Smooth muscle cell (in vitro differentiated cells): ENCODE measurements at regions not wholly inside any gene's neighbourhood (a gene's known extent, or its start where the extent isn't known, plus 50 kb on each side); places are given as distances from the start of the nearest gene placed in this dataset.

Source experiments
- DNase-seq: peaks from one replicate; lab custom pipeline; 2025; ENCODE audit not compliant: unreplicated experiment; lab: John Stamatoyannopoulos, UW
- H2AFZ ChIP-seq: fragments of 200-600 bp; sonication (generic); 2 replicates; pipeline ENCODE4 v1.6.0; 2016; ENCODE audit warnings: antibody characterized with exemption, low read depth, mild to moderate bottlenecking
- H3F3A ChIP-seq: fragments of 200-600 bp; sonication (generic); 2 replicates; pipeline ENCODE4 v1.6.0; 2017; ENCODE audit warnings: antibody characterized with exemption, low read depth
- H3K27ac ChIP-seq: fragments of 200-600 bp; sonication (generic); 2 replicates; pipeline ENCODE4 v1.5.1; 2016; ENCODE audit warnings: low read depth, mild to moderate bottlenecking
- H3K27me3 ChIP-seq: fragments of 200-600 bp; sonication (generic); 2 replicates; pipeline ENCODE4 v1.6.1; 2016; ENCODE audit warnings: low read depth, mild to moderate bottlenecking
- H3K36me3 ChIP-seq: fragments of 200-600 bp; sonication (generic); 2 replicates; pipeline ENCODE4 v1.5.1; 2016; ENCODE audit warnings: low read depth
- H3K4me1 ChIP-seq: fragments of 200-600 bp; sonication (generic); 2 replicates; pipeline ENCODE4 v1.5.1; 2016; ENCODE audit warnings: low read depth
- H3K4me2 ChIP-seq: fragments of 200-600 bp; sonication (generic); 2 replicates; pipeline ENCODE4 v1.6.0; 2016; ENCODE audit warnings: mild to moderate bottlenecking
- H3K4me3 ChIP-seq: fragments of 200-600 bp; sonication (generic); 2 replicates; pipeline ENCODE4 v1.5.1; 2016; ENCODE audit warnings: mild to moderate bottlenecking
- H3K79me2 ChIP-seq: fragments of 200-600 bp; sonication (generic); 2 replicates; pipeline ENCODE4 v1.6.0; 2016; ENCODE audit warnings: low read depth, mild to moderate bottlenecking
- H3K9ac ChIP-seq: fragments of 200-600 bp; sonication (generic); 2 replicates; pipeline ENCODE4 v1.6.0; 2016; ENCODE audit warnings: low read depth
- H3K9me3 ChIP-seq: fragments of 200-600 bp; sonication (generic); replicated peaks from 2 replicates; pipeline ENCODE4 v1.5.1; 2016; ENCODE audit warnings: low read depth
- H4K20me1 ChIP-seq: fragments of 200-600 bp; sonication (generic); 2 replicates; pipeline ENCODE4 v1.6.0; 2016; ENCODE audit warnings: low read depth
- WGBS: methylation state at CpG from one replicate; pipeline ENCODE4 v1.1.7; 2016; ENCODE audit warnings: low lambda C conversion rate; 5-methylcytosine and 5-hydroxymethylcytosine counted together
- TF ChIP-seq, protein P1 (sequence below): fragments of 200-600 bp; sonication (generic); IDR thresholded peaks from 2 replicates; pipeline ENCODE4 v1.5.1; 2017; ENCODE audit warnings: borderline replicate concordance, mild to moderate bottlenecking, antibody characterized with exemption; ENCODE audit not compliant: insufficient read depth, poor library complexity, severe bottlenecking

DNA sequence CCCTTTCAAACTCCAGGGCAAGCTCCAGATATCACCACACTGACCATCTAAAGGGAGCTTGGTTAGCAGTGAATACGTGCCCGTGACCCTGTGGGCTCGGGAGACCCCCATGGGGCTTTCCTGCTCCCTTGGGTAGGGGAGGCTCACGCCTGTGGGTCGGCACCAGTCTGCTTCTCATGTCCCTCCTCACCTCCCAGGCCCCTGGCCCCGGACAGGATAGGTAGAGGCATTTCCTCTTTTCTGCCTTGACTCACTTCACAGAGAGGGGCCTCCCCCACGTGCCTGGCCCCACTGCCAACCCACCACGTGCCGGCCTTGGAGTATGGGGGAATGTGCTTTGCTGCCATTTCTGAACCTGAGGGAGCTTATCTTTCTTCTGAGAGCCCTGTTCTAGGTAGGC lies 131.3 kb upstream of the FAM20C start:
- no peaks in the 10 kb centered on the region for H3K79me2 ChIP-seq
- H3K27me3 ChIP-seq, result no peaks in the 10 kb centered on the region
- H3K27ac ChIP-seq, result no peak overlapping the region
- no peaks in the 10 kb centered on the region for H4K20me1 ChIP-seq
- WGBS, result 94% methylated on average over 9 of the region's 9 CpGs
- no peak overlapping the region for H2AFZ ChIP-seq
- no peaks in the 10 kb centered on the region for H3K9me3 ChIP-seq
- no peak overlapping the region for H3K4me3 ChIP-seq
- H3K9ac ChIP-seq, result no peak overlapping the region
- H3K36me3 ChIP-seq, result no peaks in the 10 kb centered on the region
- no peak for DNase-seq
- H3F3A ChIP-seq, result no peaks in the 10 kb centered on the region
- no peaks in the 10 kb centered on the region for H3K4me1 ChIP-seq
- TF ChIP-seq, protein P1, sequence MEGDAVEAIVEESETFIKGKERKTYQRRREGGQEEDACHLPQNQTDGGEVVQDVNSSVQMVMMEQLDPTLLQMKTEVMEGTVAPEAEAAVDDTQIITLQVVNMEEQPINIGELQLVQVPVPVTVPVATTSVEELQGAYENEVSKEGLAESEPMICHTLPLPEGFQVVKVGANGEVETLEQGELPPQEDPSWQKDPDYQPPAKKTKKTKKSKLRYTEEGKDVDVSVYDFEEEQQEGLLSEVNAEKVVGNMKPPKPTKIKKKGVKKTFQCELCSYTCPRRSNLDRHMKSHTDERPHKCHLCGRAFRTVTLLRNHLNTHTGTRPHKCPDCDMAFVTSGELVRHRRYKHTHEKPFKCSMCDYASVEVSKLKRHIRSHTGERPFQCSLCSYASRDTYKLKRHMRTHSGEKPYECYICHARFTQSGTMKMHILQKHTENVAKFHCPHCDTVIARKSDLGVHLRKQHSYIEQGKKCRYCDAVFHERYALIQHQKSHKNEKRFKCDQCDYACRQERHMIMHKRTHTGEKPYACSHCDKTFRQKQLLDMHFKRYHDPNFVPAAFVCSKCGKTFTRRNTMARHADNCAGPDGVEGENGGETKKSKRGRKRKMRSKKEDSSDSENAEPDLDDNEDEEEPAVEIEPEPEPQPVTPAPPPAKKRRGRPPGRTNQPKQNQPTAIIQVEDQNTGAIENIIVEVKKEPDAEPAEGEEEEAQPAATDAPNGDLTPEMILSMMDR, result no peak
- no peak overlapping the region for H3K4me2 ChIP-seq

GRCh38 chr7:61576-62360 lies 130.6 kb upstream of the FAM20C start:
- 90% methylated on average over 18 of the region's 18 CpGs for WGBS

GRCh38 chr7:62361-63116 lies 129.8 kb upstream of the FAM20C start:
- no peak overlapping the region for H3K4me3 ChIP-seq
- no peak overlapping the region for H2AFZ ChIP-seq
- H3F3A ChIP-seq, result no peaks in the 10 kb centered on the region
- TF ChIP-seq, protein P1, result no peak
- no peaks in the 10 kb centered on the region for H3K4me1 ChIP-seq
- H3K9me3 ChIP-seq, result no peaks in the 10 kb centered on the region
- H3K27ac ChIP-seq, result no peak overlapping the region
- no peaks in the 10 kb centered on the region for H3K36me3 ChIP-seq
- H3K79me2 ChIP-seq, result no peaks in the 10 kb centered on the region
- 91% methylated on average over 26 of the region's 26 CpGs for WGBS
- no peak overlapping the region for H3K4me2 ChIP-seq
- H3K9ac ChIP-seq, result no peak overlapping the region
- H3K27me3 ChIP-seq, result no peaks in the 10 kb centered on the region
- no peaks in the 10 kb centered on the region for H4K20me1 ChIP-seq
- DNase-seq, result no peak

More at GRCh38 chr7:61576-62360, 130.6 kb upstream of the FAM20C start:
- no peaks in the 10 kb centered on the region for H3K4me1 ChIP-seq
- TF ChIP-seq, protein P1, result no peak
- H4K20me1 ChIP-seq, result no peaks in the 10 kb centered on the region
- H3K9ac ChIP-seq, result no peak overlapping the region
- DNase-seq, result no peak
- no peaks in the 10 kb centered on the region for H3K27me3 ChIP-seq
- H3K36me3 ChIP-seq, result no peaks in the 10 kb centered on the region
- H2AFZ ChIP-seq, result no peak overlapping the region
- H3K27ac ChIP-seq, result no peak overlapping the region
- H3K4me3 ChIP-seq, result no peak overlapping the region
- no peaks in the 10 kb centered on the region for H3K79me2 ChIP-seq
- H3K9me3 ChIP-seq, result no peaks in the 10 kb centered on the region
- no peak overlapping the region for H3K4me2 ChIP-seq
- H3F3A ChIP-seq, result no peaks in the 10 kb centered on the region
